Endothelial cell of umbilical vein (primary cell): ENCODE measurements at regions not wholly inside any gene's neighbourhood (a gene's known extent, or its start where the extent isn't known, plus 50 kb on each side); places are given as distances from the start of the nearest gene placed in this dataset.

Source experiments
- BruUV-seq: library from RNA; stranded (reverse); fragments of 400-500 nt; replicated peaks from 2 replicates; lab custom pipeline; 2021; lab: Mats Ljungman, UMichigan
- CTCF ChIA-PET: fragments of 300-600, 350-600 bp; sonication (Branson Sonifier 250); formaldehyde crosslinking; loops from one replicate; lab custom pipeline; 2021; ENCODE audit warnings: antibody characterized with exemption, inconsistent platforms; lab: Charles Lee
- POLR2A ChIA-PET: fragments of 300-600, 350-600 bp; sonication (Branson Sonifier 250); formaldehyde crosslinking; loops from one replicate; lab custom pipeline; 2021; ENCODE audit warnings: antibody characterized with exemption, inconsistent platforms; lab: Charles Lee
- DNase-seq: peaks from one replicate; pipeline ENCODE4 v3.0.0-alpha.2; 2011; ENCODE audit warnings: low read depth, low spot score
- FAIRE-seq: peaks from 2 replicates; lab custom pipeline; 2011; peaks lifted over from hg19 to GRCh38; lab: Jason Lieb, UNC
- H2AFZ ChIP-seq: 2 replicates; pipeline ENCODE4 v1.6.0; 2012; ENCODE audit warnings: low read depth, low read length, control low read depth, inconsistent platforms
- H3K27ac ChIP-seq: 2 replicates; pipeline ENCODE4 v1.5.1; 2011; ENCODE audit warnings: low read depth, mild to moderate bottlenecking, control low read depth, low read length, moderate library complexity; ENCODE audit not compliant: insufficient read depth
- H3K27me3 ChIP-seq, 2 experiments: 2 replicates each; pipeline versions ENCODE4 v1.6.0 to v1.6.1; 2011; ENCODE audit warnings: low read length in 2 of 2, mixed read lengths in 1 of 2; ENCODE audit not compliant: control insufficient read depth in 2 of 2, insufficient read depth in 2 of 2
- H3K36me3 ChIP-seq, 2 experiments: 2 replicates in 1 of 2; 3 replicates in 1 of 2; pipeline ENCODE4 v1.5.1; 2011; ENCODE audit warnings: low read length in 2 of 2, mild to moderate bottlenecking in 1 of 2, moderate library complexity in 1 of 2; ENCODE audit not compliant: control insufficient read depth in 2 of 2, insufficient read depth in 2 of 2; ENCODE audit errors: extremely low read depth in 1 of 2
- H3K4me1 ChIP-seq: 3 replicates; pipeline ENCODE4 v1.5.1; 2011; ENCODE audit warnings: mild to moderate bottlenecking, low read length; ENCODE audit not compliant: control insufficient read depth, insufficient read depth; ENCODE audit errors: extremely low read depth
- H3K4me2 ChIP-seq: 2 replicates; pipeline ENCODE4 v1.6.1; 2011; ENCODE audit warnings: low read length, control low read depth, mixed read lengths; ENCODE audit not compliant: insufficient read depth
- H3K4me3 ChIP-seq, 3 experiments: fragments of 200-600 bp in 1 of 3; sonication (generic), shearing (Covaris generic) in 1 of 3; replicated peaks in 1 of 3; 2 replicates each; pipeline ENCODE4 v1.5.1; 2011 to 2016; ENCODE audit warnings: control low read depth in 3 of 3, low read length in 3 of 3, mild to moderate bottlenecking in 2 of 3, inconsistent platforms in 1 of 3, low read depth in 1 of 3, moderate library complexity in 1 of 3; ENCODE audit not compliant: insufficient read depth in 1 of 3
- H3K79me2 ChIP-seq: 2 replicates; pipeline ENCODE4 v1.6.0; 2012; ENCODE audit warnings: low read length, inconsistent platforms; ENCODE audit not compliant: control insufficient read depth, insufficient read depth
- H3K9ac ChIP-seq: replicated peaks from 2 replicates; pipeline ENCODE3; 2011; ENCODE audit warnings: low read length, control low read depth; ENCODE audit not compliant: insufficient read depth; ENCODE audit errors: extremely low read depth
- H3K9me1 ChIP-seq: replicated peaks from 3 replicates; pipeline ENCODE4 v1.6.0; 2011; ENCODE audit warnings: mild to moderate bottlenecking, low read length; ENCODE audit not compliant: control insufficient read depth, insufficient read depth; ENCODE audit errors: extremely low read depth
- H3K9me3 ChIP-seq: replicated peaks from 2 replicates; pipeline ENCODE4 v1.5.1; 2012; ENCODE audit warnings: low read length, inconsistent platforms; ENCODE audit not compliant: control insufficient read depth, insufficient read depth
- H4K20me1 ChIP-seq: replicated peaks from 2 replicates; pipeline ENCODE3; 2011; ENCODE audit warnings: mild to moderate bottlenecking, low read length; ENCODE audit not compliant: control insufficient read depth, insufficient read depth; ENCODE audit errors: extremely low read depth
- CTCF ChIP-seq, 2 donors: IDR thresholded peaks; 1 replicate in 1 of 2; 2 replicates in 1 of 2; pipeline ENCODE4 v1.5.1; 2011; ENCODE audit warnings: low read length in 2 of 2, mild to moderate bottlenecking in 2 of 2, moderate library complexity in 2 of 2, control low read depth in 1 of 2, inconsistent platforms in 1 of 2, low read depth in 1 of 2; ENCODE audit not compliant: insufficient read depth in 1 of 2; ENCODE audit errors: extremely low read depth in 1 of 2
- EZH2 ChIP-seq: IDR thresholded peaks from 2 replicates; pipeline ENCODE4 v1.6.1; 2012; ENCODE audit warnings: borderline replicate concordance, low read depth, mild to moderate bottlenecking, moderate library complexity, low read length, inconsistent platforms; ENCODE audit not compliant: severe bottlenecking
- FOS ChIP-seq: IDR thresholded peaks from 2 replicates; pipeline ENCODE4 v1.6.1; 2011; ENCODE audit warnings: mild to moderate bottlenecking, low read length, moderate library complexity, borderline replicate concordance; ENCODE audit not compliant: insufficient read depth
- GATA2 ChIP-seq: IDR thresholded peaks from 2 replicates; pipeline ENCODE4 v1.7.0; 2011; ENCODE audit warnings: low read depth, mild to moderate bottlenecking, moderate library complexity, mixed read lengths, low read length; ENCODE audit not compliant: insufficient read length, insufficient read depth
- JUN ChIP-seq: IDR thresholded peaks from 2 replicates; pipeline ENCODE4 v1.6.1; 2011; ENCODE audit warnings: borderline replicate concordance, low read depth; ENCODE audit not compliant: insufficient read length, insufficient read depth
- MYC ChIP-seq: IDR thresholded peaks from one replicate; pipeline ENCODE4 v1.6.1; 2011; ENCODE audit warnings: mild to moderate bottlenecking, low read depth, low read length
- POLR2A ChIP-seq: IDR thresholded peaks from 2 replicates; pipeline ENCODE4 v1.6.1; 2012; ENCODE audit warnings: low read depth, mild to moderate bottlenecking, control low read depth, low read length
- POLR2AphosphoS5 ChIP-seq: IDR thresholded peaks from 2 replicates; pipeline ENCODE4 v1.6.1; 2012; ENCODE audit warnings: low read depth, mild to moderate bottlenecking, control low read depth, low read length, moderate library complexity; ENCODE audit not compliant: insufficient read depth
- dilution Hi-C: fragments of 300-500 bp; cut with MboI; formaldehyde crosslinking; loops from one replicate; pipeline ENCODE4 v1.15.0; 2019; ENCODE audit warnings: low sequenced_read_pairs; ENCODE audit not compliant: extremely low pct_ligation_motif_present
- intact Hi-C: fragments of 100-400 bp; cut with micrococcal nuclease; formaldehyde crosslinking; loops from one replicate; pipeline ENCODE4 v1.10.0; 2022
- TF ChIP-seq, protein P1 (sequence below): IDR thresholded peaks from 2 replicates; pipeline ENCODE4 v1.6.1; 2011; ENCODE audit not compliant: insufficient read depth, insufficient read length

GRCh38 chr14:48751293-48751692 lies 834.9 kb downstream of the RPS29 start:
- FAIRE-seq (no peak), DNase-seq (no peak)
- intact Hi-C loops (no loop called here), dilution Hi-C loops (no loop called here)
- Histone ChIP-seq H3K27me3 (no peaks in the 10 kb centered on the region), H3K4me3 (no peak overlapping the region), H3K36me3 (no peaks in the 10 kb centered on the region), H3K9ac (no peak overlapping the region), H3K9me3 (no peaks in the 10 kb centered on the region), H3K4me2 (no peak overlapping the region), H3K9me1 (no peaks in the 10 kb centered on the region), H3K79me2 (no peaks in the 10 kb centered on the region), H2AFZ (no peak overlapping the region), H3K4me1 (no peaks in the 10 kb centered on the region), H3K27ac (no peak overlapping the region), H4K20me1 (no peaks in the 10 kb centered on the region)
- ChIA-PET CTCF (no interaction called here), POLR2A (no interaction called here)
- no TSS peak for BruUV-seq
- TF ChIP-seq POLR2AphosphoS5 (no peak), JUN (no peak), MYC (no peak), GATA2 (no peak), POLR2A (no peak), FOS (no peak), CTCF (IDR thresholded peaks at IDR 0.05; ENCODE audit: extremely low read depth in 1 of 2, insufficient read depth in 1 of 2, low read depth in 1 of 2, low read length in 2 of 2) (no peak), EZH2 (no peak)
- TF ChIP-seq, protein P1, sequence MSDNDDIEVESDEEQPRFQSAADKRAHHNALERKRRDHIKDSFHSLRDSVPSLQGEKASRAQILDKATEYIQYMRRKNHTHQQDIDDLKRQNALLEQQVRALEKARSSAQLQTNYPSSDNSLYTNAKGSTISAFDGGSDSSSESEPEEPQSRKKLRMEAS = no peak
